ENCODE measurements at regions not wholly inside any gene's neighbourhood (a gene's known extent, or its start where the extent isn't known, plus 50 kb on each side); places are given as distances from the start of the nearest gene placed in this dataset.

DNA sequence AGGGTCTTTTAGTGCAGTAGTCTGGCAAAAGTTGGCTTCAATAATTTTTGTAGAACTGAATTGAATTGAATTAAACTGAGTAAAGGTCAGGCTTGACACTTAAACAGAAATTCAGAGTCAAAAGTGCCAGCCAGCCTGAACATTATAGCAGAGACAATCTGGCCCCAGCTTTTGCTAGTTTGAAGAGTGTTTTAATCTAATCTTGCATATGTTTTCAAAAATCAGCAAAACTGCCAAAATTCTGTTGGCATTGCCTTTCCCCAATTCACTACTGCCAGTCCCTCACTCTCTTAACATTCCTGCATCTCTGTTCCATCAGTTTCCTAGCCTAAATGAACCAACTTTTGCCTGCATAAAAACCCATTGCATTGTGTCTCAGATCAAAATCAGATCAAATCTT lies 403.8 kb downstream of the NUF2 start:
- ChIA-PET POLR2A (no interaction called here), CTCF (no interaction called here)
- intact Hi-C loops (cut with DNase I, micrococcal nuclease), result no loop called here
- Mint-ChIP-seq H3K4me1 (no peaks in the 10 kb centered on the region), H3K27me3 (no peaks in the 10 kb centered on the region), H3K27ac (no peak overlapping the region), H3K36me3 (ENCODE audit: low read depth) (no peaks in the 10 kb centered on the region), H3K4me3 (no peak overlapping the region), H3K9me3 (ENCODE audit: low read depth) (peaks cover 7% of the 10 kb centered on the region)
- ATAC-seq, result no peak
- DNase-seq, result no peak

DNA sequence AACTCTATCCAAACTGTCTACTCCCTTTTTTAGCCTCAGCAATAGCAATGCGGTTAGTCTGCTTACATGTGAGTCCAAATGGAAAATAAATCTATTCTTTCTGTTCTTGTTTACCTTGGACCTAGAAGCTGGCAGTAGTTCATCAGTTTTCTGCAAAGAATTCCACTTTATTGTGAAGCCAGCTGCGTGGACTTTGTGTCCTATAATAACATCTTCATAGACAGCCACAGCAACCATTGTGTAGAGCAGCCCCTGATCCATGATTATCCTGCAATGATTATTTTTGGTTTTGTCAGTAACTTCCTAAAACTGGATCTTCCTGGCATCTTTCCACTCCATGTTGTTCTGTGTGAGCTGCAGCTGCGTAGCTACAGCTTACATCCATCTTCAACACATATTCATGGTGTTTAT lies 408.7 kb downstream of the NUF2 start:
- ATAC-seq, result no peak
- ChIA-PET CTCF (no interaction called here), POLR2A (no interaction called here)
- Mint-ChIP-seq H3K27me3 (no peaks in the 10 kb centered on the region), H3K27ac (no peak overlapping the region), H3K36me3 (ENCODE audit: low read depth) (no peaks in the 10 kb centered on the region), H3K9me3 (ENCODE audit: low read depth) (peaks cover 7% of the 10 kb centered on the region), H3K4me1 (no peaks in the 10 kb centered on the region), H3K4me3 (no peak overlapping the region)
- no peak for DNase-seq
- intact Hi-C loops (cut with DNase I, micrococcal nuclease), result no loop called here

DNA sequence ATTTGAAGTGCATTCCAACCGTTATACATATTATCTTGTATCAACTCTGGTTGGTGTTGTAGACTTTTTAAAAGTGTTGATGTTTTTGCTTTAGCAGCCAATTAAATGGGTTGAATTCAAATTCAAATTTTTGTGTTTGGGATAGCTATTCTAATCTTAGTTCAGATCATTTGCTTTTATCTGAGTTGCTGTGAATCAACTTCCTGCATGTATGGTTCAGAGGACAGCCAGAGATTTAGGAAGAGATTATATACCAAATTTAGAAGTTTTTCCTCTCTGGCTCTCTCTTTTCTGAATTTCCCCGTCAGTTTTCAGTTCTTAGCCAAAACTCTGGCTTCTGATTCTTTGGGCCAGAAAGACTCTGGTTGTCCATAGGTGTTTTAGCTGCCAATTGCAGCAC lies 415.5 kb downstream of the NUF2 start:
- CTCF ChIA-PET, result no interaction called here
- ATAC-seq (no peak), DNase-seq (no peak)
- Mint-ChIP-seq H3K27ac (no peak overlapping the region), H3K4me3 (no peak overlapping the region), H3K4me1 (no peaks in the 10 kb centered on the region), H3K9me3 (ENCODE audit: low read depth) (peaks cover 3% of the 10 kb centered on the region), H3K36me3 (ENCODE audit: low read depth) (no peaks in the 10 kb centered on the region), H3K27me3 (no peaks in the 10 kb centered on the region)
- intact Hi-C loops (cut with DNase I, micrococcal nuclease), result no loop called here
- POLR2A ChIA-PET, result no interaction called here

DNA sequence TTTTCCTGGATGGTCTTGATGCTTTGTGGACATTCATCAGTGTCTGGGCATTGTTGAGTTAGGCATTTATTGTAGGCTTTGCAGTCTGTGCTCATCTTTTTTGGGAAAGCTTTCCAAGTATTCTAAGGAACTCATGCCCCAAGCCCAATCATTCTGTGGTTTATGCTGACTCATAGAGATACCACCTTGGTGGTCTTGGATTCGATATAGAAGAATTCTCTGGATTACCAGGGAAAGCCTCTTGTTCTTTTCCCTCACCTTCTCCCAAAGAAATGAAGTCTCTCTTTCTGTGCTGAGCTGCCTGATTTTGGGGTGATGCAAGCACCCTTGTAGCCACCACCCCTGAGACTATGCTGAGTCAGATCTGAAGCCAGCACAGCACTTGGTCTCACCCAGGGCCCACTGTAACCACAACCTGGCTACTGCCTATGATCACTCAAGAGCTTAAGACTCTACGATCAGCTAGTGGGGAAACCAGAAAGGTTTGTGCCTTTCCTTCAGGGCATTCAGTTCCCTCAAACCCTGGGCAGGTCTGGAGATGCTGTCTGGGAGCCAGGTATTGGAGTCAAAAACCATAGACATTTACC lies 422.6 kb downstream of the NUF2 start:
- Mint-ChIP-seq H3K36me3 (ENCODE audit: low read depth) (no peaks in the 10 kb centered on the region), H3K4me1 (no peaks in the 10 kb centered on the region), H3K27me3 (no peaks in the 10 kb centered on the region), H3K9me3 (ENCODE audit: low read depth) (peaks cover 15% of the 10 kb centered on the region), H3K4me3 (no peak overlapping the region), H3K27ac (no peak overlapping the region)
- ATAC-seq (no peak), DNase-seq (no peak)
- intact Hi-C loops (cut with DNase I, micrococcal nuclease), result no loop called here
- POLR2A ChIA-PET, result no interaction called here
- CTCF ChIA-PET, result interaction anchor here (0.6 kb wide), 1 partner anchor 64 kb away, joined by 3 read pairs; no protein-coding TSS in a partner anchor

DNA sequence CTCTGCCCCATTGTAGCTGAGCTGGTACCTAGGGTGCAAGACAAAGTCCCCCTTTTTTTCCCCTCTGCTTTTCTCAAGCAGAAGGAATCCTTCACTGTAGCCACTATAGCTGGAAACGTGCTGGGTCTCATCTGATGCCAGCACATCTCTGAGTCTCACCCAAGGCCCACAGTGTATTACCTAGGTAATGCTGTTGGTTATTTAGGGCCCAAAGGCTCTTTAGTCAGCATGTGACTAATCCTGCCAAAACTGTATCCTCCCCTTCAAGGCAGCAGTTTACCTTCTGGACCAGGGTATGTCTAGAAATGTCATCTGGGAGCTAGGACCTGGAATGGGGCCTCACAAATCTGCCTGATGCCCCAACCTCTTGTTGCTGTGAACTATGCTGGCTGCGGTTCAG lies 423.4 kb downstream of the NUF2 start:
- ATAC-seq, result no peak
- H3K36me3 Mint-ChIP-seq (ENCODE audit: low read depth), result no peaks in the 10 kb centered on the region

DNA sequence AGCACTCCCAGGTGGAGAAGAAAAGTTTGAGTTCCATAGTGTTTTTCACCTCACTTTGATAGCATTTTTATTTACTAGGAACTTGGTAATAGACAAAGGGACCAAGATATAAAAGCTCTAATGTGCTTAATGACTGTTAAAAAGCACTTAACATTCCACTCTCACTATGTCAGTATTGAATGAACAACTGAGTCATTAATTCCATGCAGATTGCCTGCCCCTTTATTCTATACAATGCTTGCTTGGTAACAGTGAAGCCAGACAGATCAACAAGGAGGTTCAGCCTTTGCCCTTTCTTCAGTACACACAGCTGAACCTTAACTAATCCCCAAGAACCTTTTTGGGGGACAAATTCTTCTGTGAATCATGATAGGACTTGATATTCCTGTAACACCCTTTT lies 425.5 kb downstream of the NUF2 start:
- ATAC-seq, result no peak
- Mint-ChIP-seq H3K27ac (no peak overlapping the region), H3K36me3 (ENCODE audit: low read depth) (no peaks in the 10 kb centered on the region), H3K27me3 (no peaks in the 10 kb centered on the region), H3K9me3 (ENCODE audit: low read depth) (peaks cover 19% of the 10 kb centered on the region), H3K4me3 (no peak overlapping the region), H3K4me1 (no peaks in the 10 kb centered on the region)
- ChIA-PET CTCF (no interaction called here), POLR2A (no interaction called here)
- intact Hi-C loops (cut with DNase I, micrococcal nuclease), result no loop called here
- no peak for DNase-seq

More for the DNA sequence above, 423.4 kb downstream of the NUF2 start:
- Mint-ChIP-seq H3K27me3 (no peaks in the 10 kb centered on the region), H3K27ac (no peak overlapping the region), H3K4me1 (no peaks in the 10 kb centered on the region), H3K9me3 (ENCODE audit: low read depth) (peaks cover 19% of the 10 kb centered on the region), H3K4me3 (no peak overlapping the region)
- intact Hi-C loops (cut with DNase I, micrococcal nuclease), result no loop called here
- no peak for DNase-seq
- CTCF ChIA-PET, result no interaction called here
- POLR2A ChIA-PET, result no interaction called here

DNA sequence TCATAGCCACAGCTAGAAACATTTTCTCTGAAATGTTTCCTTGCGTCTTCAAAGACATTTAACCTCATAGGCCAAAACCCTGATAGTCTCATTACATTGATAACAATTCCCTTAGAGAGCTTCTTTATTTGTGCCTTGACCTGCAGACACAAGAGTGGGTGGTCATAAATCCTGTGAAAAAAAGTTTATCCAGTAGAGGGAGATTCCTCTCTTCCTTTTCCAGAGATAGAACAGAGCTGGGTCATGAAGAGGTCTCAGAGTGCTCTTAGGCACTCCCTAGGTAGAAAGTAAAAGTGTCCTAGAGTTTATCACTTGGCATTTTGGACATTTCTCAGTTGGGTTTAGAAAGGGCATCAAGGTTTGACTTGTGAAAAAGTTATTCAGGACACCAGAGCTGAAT lies 426.1 kb downstream of the NUF2 start:
- Mint-ChIP-seq H3K9me3 (ENCODE audit: low read depth) (peaks cover 16% of the 10 kb centered on the region), H3K4me3 (no peak overlapping the region)

DNA sequence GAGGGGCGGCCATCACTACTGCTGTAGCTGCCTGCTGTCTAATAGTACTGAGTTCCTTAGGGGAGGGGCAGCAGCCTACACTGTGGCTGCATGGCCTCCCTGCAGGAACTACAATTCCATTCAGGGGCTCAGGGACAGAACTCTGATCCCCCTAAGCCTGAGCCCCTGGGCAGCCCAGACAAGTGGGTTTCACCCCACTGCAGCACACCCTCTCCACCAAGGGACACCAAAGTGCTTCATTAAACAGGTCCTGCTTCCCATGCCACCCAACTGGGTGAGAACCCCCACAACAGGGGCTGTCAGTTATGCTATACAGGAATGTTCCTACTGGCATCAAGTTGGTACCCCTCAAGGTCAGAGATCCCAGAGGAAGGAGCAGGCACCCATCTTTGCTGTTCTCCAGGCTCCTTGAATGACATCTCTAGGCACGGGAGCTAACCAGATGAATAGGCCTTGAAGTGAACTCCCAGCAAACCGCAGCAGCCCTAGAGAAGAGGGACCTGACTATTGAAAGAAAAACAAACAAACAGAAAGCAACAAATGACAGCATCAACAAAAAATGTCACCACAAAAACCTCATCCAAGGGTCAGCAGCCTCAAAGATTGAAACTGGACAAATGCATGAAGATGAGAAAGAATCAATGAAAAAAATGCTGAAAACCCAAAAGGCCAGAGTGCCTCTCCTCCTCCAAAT lies 437.4 kb downstream of the NUF2 start:
- no peak overlapping the region for H3K27ac Mint-ChIP-seq
- H3K4me1 Mint-ChIP-seq, result no peaks in the 10 kb centered on the region
- H3K36me3 Mint-ChIP-seq (ENCODE audit: low read depth), result no peaks in the 10 kb centered on the region
- ChIA-PET POLR2A (no interaction called here), CTCF (no interaction called here)
- no peak for ATAC-seq
- H3K9me3 Mint-ChIP-seq (ENCODE audit: low read depth), result peaks cover 21% of the 10 kb centered on the region
- no peak for DNase-seq
- no peaks in the 10 kb centered on the region for H3K27me3 Mint-ChIP-seq
- H3K4me3 Mint-ChIP-seq, result no peak overlapping the region
- intact Hi-C loops (cut with DNase I, micrococcal nuclease), result no loop called here

More for the DNA sequence above, 426.1 kb downstream of the NUF2 start:
- H3K36me3 Mint-ChIP-seq (ENCODE audit: low read depth), result no peaks in the 10 kb centered on the region
- ChIA-PET CTCF (no interaction called here), POLR2A (no interaction called here)
- intact Hi-C loops (cut with DNase I, micrococcal nuclease), result no loop called here
- ATAC-seq (no peak), DNase-seq (no peak)
- H3K4me1 Mint-ChIP-seq, result no peaks in the 10 kb centered on the region
- H3K27ac Mint-ChIP-seq, result no peak overlapping the region
- no peaks in the 10 kb centered on the region for H3K27me3 Mint-ChIP-seq

DNA sequence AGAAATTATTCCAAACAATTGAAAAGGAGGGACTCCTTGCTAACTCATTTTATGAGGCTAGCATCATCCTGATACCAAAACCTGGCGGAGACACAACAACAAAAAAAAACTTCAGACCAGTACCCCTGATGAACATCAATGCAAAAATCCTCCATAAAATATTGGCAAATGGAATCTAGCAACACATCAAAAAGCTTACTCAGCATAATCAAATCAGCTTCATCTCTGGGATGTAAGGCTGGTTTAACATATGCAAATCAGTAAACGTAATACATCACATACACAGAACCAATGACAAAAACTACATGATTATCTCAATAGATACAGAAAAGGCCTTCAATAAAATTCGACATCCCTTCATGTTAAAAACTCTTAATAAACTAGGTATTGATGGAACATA lies 440.1 kb downstream of the NUF2 start:
- DNase-seq (no peak), ATAC-seq (no peak)
- CTCF ChIA-PET, result no interaction called here
- no peaks in the 10 kb centered on the region for H3K27me3 Mint-ChIP-seq
- peaks cover 23% of the 10 kb centered on the region for H3K9me3 Mint-ChIP-seq (ENCODE audit: low read depth)
- H3K36me3 Mint-ChIP-seq (ENCODE audit: low read depth), result no peaks in the 10 kb centered on the region
- no peak overlapping the region for H3K27ac Mint-ChIP-seq
- intact Hi-C loops (cut with DNase I, micrococcal nuclease), result loop anchor here in 1 of 2 experiments (2.0 kb wide), 1 partner anchor 21 kb away; no protein-coding TSS in a partner anchor
- H3K4me3 Mint-ChIP-seq, result no peak overlapping the region
- POLR2A ChIA-PET, result interaction anchor here (0.6 kb wide), 1 partner anchor 357 kb away, joined by 3 read pairs; no protein-coding TSS in a partner anchor
- no peaks in the 10 kb centered on the region for H3K4me1 Mint-ChIP-seq

DNA sequence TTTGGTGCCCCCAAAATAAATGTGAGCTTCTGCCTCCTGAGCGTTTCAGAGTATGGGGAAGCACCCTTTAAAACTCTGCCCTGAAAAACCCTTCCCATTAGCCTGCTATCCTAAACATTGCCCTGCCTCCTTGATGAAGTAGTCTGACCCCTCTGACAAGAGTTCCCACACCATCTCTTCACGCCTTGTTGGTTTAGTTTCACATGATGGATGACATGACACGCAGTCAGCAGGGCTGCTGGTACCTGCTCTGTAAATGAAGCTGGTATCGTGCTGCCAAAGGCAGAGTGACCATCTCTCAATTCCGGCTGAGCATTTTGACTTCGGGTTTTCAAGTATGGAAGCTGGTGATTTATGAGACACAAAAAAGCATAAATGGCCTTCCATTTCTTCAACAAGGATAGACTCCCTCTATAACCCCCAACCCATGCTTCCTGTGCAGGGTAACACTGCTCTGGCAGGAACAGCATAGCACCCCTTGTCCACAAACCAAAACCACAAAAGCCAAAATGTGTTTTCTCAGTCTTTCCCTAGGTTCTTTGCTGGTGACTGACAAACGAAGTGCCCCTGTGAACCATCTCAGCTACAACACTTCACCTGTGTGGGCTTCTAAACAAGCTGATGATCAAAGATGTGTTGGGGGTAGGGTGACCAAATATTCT lies 444.6 kb downstream of the NUF2 start:
- Mint-ChIP-seq H3K9me3 (ENCODE audit: low read depth) (peaks cover 11% of the 10 kb centered on the region), H3K27ac (no peak overlapping the region), H3K4me3 (no peak overlapping the region), H3K4me1 (no peaks in the 10 kb centered on the region), H3K27me3 (no peaks in the 10 kb centered on the region), H3K36me3 (ENCODE audit: low read depth) (no peaks in the 10 kb centered on the region)
- no peak for DNase-seq
- POLR2A ChIA-PET, result no interaction called here
- intact Hi-C loops (cut with DNase I, micrococcal nuclease), result no loop called here
- CTCF ChIA-PET, result no interaction called here
- no peak for ATAC-seq

DNA sequence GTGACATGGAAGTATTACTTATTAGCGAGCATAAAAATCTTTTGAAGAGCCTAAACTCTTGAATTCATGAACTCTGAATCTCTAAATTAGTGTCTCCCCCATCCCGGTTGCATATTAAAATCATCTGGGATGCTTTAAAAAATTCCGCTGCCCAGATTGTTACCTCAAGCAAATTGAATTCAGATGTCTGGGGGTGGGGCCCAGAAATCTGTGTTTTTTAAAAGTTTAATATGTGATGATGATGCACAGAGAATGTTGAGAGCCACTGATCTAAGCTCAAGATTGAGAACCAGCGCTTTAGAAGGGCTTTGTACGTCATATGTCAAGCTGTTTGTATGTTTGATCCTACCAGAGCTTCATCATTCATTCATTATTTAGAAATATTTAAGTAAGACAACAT lies 446.8 kb downstream of the NUF2 start:
- Mint-ChIP-seq H3K27ac (no peak overlapping the region), H3K27me3 (no peaks in the 10 kb centered on the region), H3K36me3 (ENCODE audit: low read depth) (no peaks in the 10 kb centered on the region), H3K4me3 (no peak overlapping the region), H3K9me3 (ENCODE audit: low read depth) (peaks cover 8% of the 10 kb centered on the region), H3K4me1 (no peaks in the 10 kb centered on the region)
- POLR2A ChIA-PET, result no interaction called here
- DNase-seq (no peak), ATAC-seq (no peak)
- intact Hi-C loops (cut with DNase I, micrococcal nuclease), result no loop called here
- CTCF ChIA-PET, result no interaction called here

DNA sequence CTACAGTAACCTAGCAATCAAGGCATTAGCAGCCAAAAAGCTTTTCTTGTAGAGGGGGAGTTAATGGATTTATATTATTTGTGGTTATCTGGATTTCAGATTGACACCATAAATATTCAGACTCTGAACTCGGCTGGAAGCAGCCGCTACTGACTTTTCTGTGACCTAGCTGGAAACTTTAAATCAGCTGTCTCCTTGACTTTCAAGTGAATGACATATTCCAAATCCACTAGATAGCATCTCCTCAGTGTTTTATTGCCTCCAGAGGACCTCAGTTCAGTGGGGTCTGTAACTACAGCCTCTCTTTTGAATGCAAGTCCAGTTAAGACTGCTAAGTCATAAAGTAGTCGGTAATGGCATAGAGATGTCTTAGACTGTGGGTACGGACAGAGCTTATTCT lies 448.5 kb downstream of the NUF2 start:
- POLR2A ChIA-PET, result no interaction called here
- Mint-ChIP-seq H3K27me3 (no peaks in the 10 kb centered on the region), H3K27ac (no peak overlapping the region), H3K9me3 (ENCODE audit: low read depth) (peaks cover 6% of the 10 kb centered on the region), H3K4me1 (no peaks in the 10 kb centered on the region), H3K4me3 (no peak overlapping the region), H3K36me3 (ENCODE audit: low read depth) (no peaks in the 10 kb centered on the region)
- intact Hi-C loops (cut with DNase I, micrococcal nuclease), result no loop called here
- DNase-seq (no peak), ATAC-seq (no peak)
- CTCF ChIA-PET, result interaction anchor here (0.6 kb wide), 1 partner anchor 17 kb away, joined by 4 read pairs; no protein-coding TSS in a partner anchor

Measured in activated CD4-positive, alpha-beta T cell treated with anti-CD3 and anti-CD28 coated beads for 36 hours (primary cell).